Kidney (tissue), 13 donors: ENCODE measurements at regions not wholly inside any gene's neighbourhood (a gene's known extent, or its start where the extent isn't known, plus 50 kb on each side); places are given as distances from the start of the nearest gene placed in this dataset.

Source experiments
- DNase-seq, 5 donors: peaks; one replicate each; pipeline ENCODE4 v3.0.0-alpha.2; 2013 to 2020
- FAIRE-seq: peaks from 2 replicates; lab custom pipeline; 2012; peaks lifted over from hg19 to GRCh38; lab: Jason Lieb, UNC
- H3K27ac ChIP-seq, 2 donors: one replicate each; pipeline ENCODE4 v1.7.0; 2013; ENCODE audit warnings: low read depth in 2 of 2, low read length in 2 of 2, inconsistent platforms in 1 of 2
- H3K27me3 ChIP-seq: one replicate; pipeline ENCODE4 v1.7.1; 2013; ENCODE audit warnings: low read length, inconsistent platforms; ENCODE audit not compliant: control insufficient read depth, insufficient read depth
- H3K36me3 ChIP-seq, 3 donors: one replicate each; pipeline versions ENCODE4 v1.7.0 to v1.7.1; 2013; ENCODE audit warnings: low read length in 3 of 3, control low read depth in 1 of 3, inconsistent platforms in 1 of 3; ENCODE audit not compliant: insufficient read depth in 3 of 3, control insufficient read depth in 2 of 3
- H3K4me1 ChIP-seq, 3 donors: one replicate each; pipeline versions ENCODE4 v1.7.0 to v1.7.1; 2013; ENCODE audit warnings: low read length in 3 of 3, inconsistent platforms in 1 of 3, low read depth in 1 of 3; ENCODE audit not compliant: control insufficient read depth in 2 of 3, insufficient read depth in 2 of 3
- H3K4me3 ChIP-seq, 3 donors: one replicate each; pipeline versions ENCODE4 v1.7.0 to v1.8.1; 2013; ENCODE audit warnings: low read length in 3 of 3, control low read depth in 1 of 3, inconsistent platforms in 1 of 3
- H3K9ac ChIP-seq, 3 donors: one replicate each; pipeline versions ENCODE4 v1.7.0 to v1.7.1; 2013; ENCODE audit warnings: low read length in 3 of 3, control low read depth in 1 of 3, inconsistent platforms in 1 of 3
- H3K9me3 ChIP-seq, 3 donors: one replicate each; pipeline versions ENCODE4 v1.7.0 to v1.7.1; 2013; ENCODE audit warnings: low read length in 3 of 3, control low read depth in 1 of 3, inconsistent platforms in 1 of 3; ENCODE audit not compliant: control insufficient read depth in 2 of 3, insufficient read depth in 1 of 3
- intact Hi-C: fragments of 100-400 bp; cut with DNase I; formaldehyde crosslinking; loops from one replicate; pipeline ENCODE4 v1.11.1; 2022
- TF ChIP-seq, protein P1 (sequence below): IDR thresholded peaks from 3 replicates; pipeline ENCODE4 v1.5.1; 2012; ENCODE audit warnings: mild to moderate bottlenecking, moderate library complexity, borderline replicate concordance; ENCODE audit not compliant: insufficient read depth; ENCODE audit errors: extremely low read depth
- donor health status: control.
- donor health status: control.
- donor health status: control.
- donor health status: control.
- donor health status: control.
- donor health status: DM: yes; HTN: yes; CAD: no.
- donor health status: Normal renal cell carcinoma (clear cell type).

DNA sequence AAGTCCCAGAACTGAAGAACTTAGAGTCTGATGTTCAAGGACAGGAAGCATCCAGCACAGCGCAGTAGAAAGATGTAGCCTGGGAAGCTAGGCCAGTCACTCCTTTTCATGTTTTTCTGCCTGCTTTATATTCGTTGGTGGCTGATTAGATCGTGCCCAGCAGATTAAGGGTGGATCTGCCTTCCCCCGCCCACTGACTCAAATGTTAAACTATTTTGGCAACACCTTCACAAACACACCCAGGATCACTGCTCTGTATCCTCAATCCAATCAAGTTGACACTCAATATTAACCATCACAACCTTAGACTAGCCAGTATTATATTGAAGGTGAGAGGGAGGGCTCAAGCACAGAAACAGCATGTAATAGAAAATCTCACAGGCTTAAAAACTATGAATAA lies 222.9 kb downstream of the C12orf50 start:
- DNase-seq (no peak), FAIRE-seq (no peak)
- Histone ChIP-seq H3K9me3 (no peaks in the 10 kb centered on the region), H3K27me3 (no peaks in the 10 kb centered on the region), H3K9ac (no peak overlapping the region), H3K4me3 (no peak overlapping the region), H3K36me3 (no peaks in the 10 kb centered on the region), H3K4me1 (no peaks in the 10 kb centered on the region), H3K27ac (no peak overlapping the region)
- intact Hi-C loops: no loop called here
- TF ChIP-seq, protein P1, sequence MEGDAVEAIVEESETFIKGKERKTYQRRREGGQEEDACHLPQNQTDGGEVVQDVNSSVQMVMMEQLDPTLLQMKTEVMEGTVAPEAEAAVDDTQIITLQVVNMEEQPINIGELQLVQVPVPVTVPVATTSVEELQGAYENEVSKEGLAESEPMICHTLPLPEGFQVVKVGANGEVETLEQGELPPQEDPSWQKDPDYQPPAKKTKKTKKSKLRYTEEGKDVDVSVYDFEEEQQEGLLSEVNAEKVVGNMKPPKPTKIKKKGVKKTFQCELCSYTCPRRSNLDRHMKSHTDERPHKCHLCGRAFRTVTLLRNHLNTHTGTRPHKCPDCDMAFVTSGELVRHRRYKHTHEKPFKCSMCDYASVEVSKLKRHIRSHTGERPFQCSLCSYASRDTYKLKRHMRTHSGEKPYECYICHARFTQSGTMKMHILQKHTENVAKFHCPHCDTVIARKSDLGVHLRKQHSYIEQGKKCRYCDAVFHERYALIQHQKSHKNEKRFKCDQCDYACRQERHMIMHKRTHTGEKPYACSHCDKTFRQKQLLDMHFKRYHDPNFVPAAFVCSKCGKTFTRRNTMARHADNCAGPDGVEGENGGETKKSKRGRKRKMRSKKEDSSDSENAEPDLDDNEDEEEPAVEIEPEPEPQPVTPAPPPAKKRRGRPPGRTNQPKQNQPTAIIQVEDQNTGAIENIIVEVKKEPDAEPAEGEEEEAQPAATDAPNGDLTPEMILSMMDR: no peak

DNA sequence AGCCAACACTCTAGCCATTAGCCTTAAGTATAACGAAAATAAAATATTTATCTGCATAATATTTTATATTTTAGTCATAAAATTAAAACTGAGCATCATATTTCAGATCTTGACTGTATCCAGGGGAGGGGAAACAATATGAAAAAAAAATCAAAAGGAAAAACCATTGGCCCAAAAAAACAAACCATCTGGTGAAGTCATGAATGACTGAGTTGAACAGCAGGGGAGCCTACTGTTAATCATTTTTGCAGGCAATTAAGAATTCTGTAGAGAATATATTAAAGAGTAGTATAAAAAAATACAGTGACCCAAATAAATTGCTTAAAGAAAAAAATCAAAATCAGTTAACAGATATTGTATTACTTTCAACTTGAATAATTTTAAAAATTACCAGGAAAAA lies 224.8 kb downstream of the C12orf50 start:
- DNase-seq: no peak
- Histone ChIP-seq H3K36me3 (no peaks in the 10 kb centered on the region), H3K4me1 (no peaks in the 10 kb centered on the region), H3K27me3 (no peaks in the 10 kb centered on the region), H3K4me3 (no peak overlapping the region), H3K27ac (no peak overlapping the region), H3K9me3 (no peaks in the 10 kb centered on the region), H3K9ac (no peak overlapping the region)
- intact Hi-C loops: no loop called here
- FAIRE-seq: no peak
- TF ChIP-seq, protein P1: no peak

DNA sequence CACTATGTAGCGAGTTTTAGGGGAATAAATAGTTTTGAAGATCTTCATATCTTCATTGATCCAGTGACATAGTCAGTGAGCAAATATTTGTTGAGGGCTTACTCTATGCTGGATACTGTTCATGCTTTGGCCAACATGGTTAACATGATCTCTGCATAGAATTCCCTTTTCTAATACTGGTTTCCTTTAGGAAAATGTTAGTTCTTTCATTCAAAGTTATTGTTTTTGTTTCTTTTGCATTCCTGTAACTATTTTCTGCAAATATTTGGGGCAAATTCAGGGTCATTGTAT lies 226.5 kb downstream of the C12orf50 start:
- TF ChIP-seq, protein P1: no peak
- FAIRE-seq: no peak
- DNase-seq: no peak
- Histone ChIP-seq H3K9ac (no peak overlapping the region), H3K27ac (peak overlapping the region in 1 of 2 donors; percentile 7), H3K4me3 (no peak overlapping the region), H3K9me3 (no peaks in the 10 kb centered on the region), H3K27me3 (no peaks in the 10 kb centered on the region), H3K4me1 (no peaks in the 10 kb centered on the region), H3K36me3 (no peaks in the 10 kb centered on the region)
- intact Hi-C loops: no loop called here
